Body of pancreas (tissue), 4 donors: ENCODE measurements at regions not wholly inside any gene's neighbourhood (a gene's known extent, or its start where the extent isn't known, plus 50 kb on each side); places are given as distances from the start of the nearest gene placed in this dataset.

Experiments used
- ATAC-seq: fragments of 150-250 bp; one replicate; pipeline ENCODE4 v1.9.1; 2016
- DNase-seq, 4 donors: peaks; one replicate each; pipeline ENCODE4 v3.0.0-alpha.2; 2019
- H3K27ac ChIP-seq, 4 donors: fragments of 200-600 bp; sonication (generic); 1 replicate in 3 of 4; 2 replicates in 1 of 4; pipeline versions ENCODE4 v1.5.1 to v1.6.1; 2016 to 2019; ENCODE audit warnings: mild to moderate bottlenecking in 1 of 4, mixed read lengths in 1 of 4, moderate library complexity in 1 of 4
- H3K27me3 ChIP-seq, 2 donors: fragments of 200-600 bp; sonication (generic); one replicate each; pipeline ENCODE4 v1.6.0; 2016; ENCODE audit warnings: mild to moderate bottlenecking in 1 of 2
- H3K36me3 ChIP-seq, 2 donors: fragments of 200-600 bp; sonication (generic); replicated peaks in 1 of 2; 2 replicates each; pipeline ENCODE4 v1.5.1; 2016; ENCODE audit warnings: low read depth in 2 of 2; ENCODE audit not compliant: insufficient read depth in 1 of 2
- H3K4me1 ChIP-seq: fragments of 200-600 bp; sonication (generic); one replicate; pipeline ENCODE4 v1.6.0; 2016
- H3K4me3 ChIP-seq, 2 donors: fragments of 200-600 bp; sonication (generic); 1 replicate in 1 of 2; 2 replicates in 1 of 2; pipeline ENCODE4 v1.5.1; 2016 to 2019
- H3K9me3 ChIP-seq, 3 donors: fragments of 200-600 bp; sonication (generic); 1 replicate in 2 of 3; 2 replicates in 1 of 3; pipeline ENCODE4 v1.5.1; 2016
- POLR2A ChIP-seq, 3 donors: fragments of 450-650 bp; IDR thresholded peaks; one replicate each; pipeline ENCODE4 v1.6.1; 2016; ENCODE audit warnings: antibody characterized with exemption in 3 of 3, mild to moderate bottlenecking in 2 of 3
- WGBS, 2 donors: methylation state at CpG; one replicate each; pipeline ENCODE4 v1.1.5; 2017; 5-methylcytosine and 5-hydroxymethylcytosine counted together
- intact Hi-C: fragments of 100-400 bp; cut with DNase I; formaldehyde crosslinking; loops from one replicate; pipeline ENCODE4 v1.15.1; 2023
- TF ChIP-seq, protein P1 (sequence below), 7 experiments: fragments of 450-650 bp in 4 of 7; fragments of 200-600 bp in 3 of 7; sonication (generic) in 3 of 7; IDR thresholded peaks; one replicate each; pipeline ENCODE4 v1.5.1; 2016 to 2019; ENCODE audit warnings: antibody characterized with exemption in 7 of 7

DNA sequence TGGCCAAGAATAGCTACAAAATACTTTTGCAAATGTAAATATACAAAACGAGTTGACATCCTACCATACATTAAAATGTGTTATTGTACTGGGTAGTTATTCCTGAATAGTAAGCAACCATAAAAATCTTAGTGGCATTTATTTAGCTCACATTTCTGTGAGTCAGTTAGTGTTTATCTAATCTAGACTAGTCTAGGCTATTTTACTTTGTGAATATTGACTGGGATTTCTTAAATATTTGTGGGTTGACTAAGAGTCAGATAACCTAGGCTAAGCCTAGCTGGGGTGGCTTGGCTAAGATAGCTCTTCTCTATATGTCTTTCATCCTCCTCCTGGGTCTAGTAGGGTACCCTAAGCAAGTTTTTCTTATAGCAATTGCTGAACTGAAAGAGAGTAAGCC is 543.8 kb upstream of the DIAPH2 start:
- Histone ChIP-seq H3K4me1 (no peaks in the 10 kb centered on the region), H3K36me3 (no peaks in the 10 kb centered on the region), H3K27me3 (no peaks in the 10 kb centered on the region), H3K27ac (no peak overlapping the region), H3K9me3 (no peaks in the 10 kb centered on the region), H3K4me3 (no peak overlapping the region)
- DNase-seq (no peak), ATAC-seq (no peak)
- 13 to 16% methylated on average over 1 of the region's 1 CpG for whole genome bisulfite sequencing, 2 donors
- TF ChIP-seq, protein P1, sequence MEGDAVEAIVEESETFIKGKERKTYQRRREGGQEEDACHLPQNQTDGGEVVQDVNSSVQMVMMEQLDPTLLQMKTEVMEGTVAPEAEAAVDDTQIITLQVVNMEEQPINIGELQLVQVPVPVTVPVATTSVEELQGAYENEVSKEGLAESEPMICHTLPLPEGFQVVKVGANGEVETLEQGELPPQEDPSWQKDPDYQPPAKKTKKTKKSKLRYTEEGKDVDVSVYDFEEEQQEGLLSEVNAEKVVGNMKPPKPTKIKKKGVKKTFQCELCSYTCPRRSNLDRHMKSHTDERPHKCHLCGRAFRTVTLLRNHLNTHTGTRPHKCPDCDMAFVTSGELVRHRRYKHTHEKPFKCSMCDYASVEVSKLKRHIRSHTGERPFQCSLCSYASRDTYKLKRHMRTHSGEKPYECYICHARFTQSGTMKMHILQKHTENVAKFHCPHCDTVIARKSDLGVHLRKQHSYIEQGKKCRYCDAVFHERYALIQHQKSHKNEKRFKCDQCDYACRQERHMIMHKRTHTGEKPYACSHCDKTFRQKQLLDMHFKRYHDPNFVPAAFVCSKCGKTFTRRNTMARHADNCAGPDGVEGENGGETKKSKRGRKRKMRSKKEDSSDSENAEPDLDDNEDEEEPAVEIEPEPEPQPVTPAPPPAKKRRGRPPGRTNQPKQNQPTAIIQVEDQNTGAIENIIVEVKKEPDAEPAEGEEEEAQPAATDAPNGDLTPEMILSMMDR (IDR thresholded peaks at IDR 0.05): no peak
- TF ChIP-seq POLR2A (IDR thresholded peaks at IDR 0.05): no peak
- intact Hi-C loops: no loop called here

DNA sequence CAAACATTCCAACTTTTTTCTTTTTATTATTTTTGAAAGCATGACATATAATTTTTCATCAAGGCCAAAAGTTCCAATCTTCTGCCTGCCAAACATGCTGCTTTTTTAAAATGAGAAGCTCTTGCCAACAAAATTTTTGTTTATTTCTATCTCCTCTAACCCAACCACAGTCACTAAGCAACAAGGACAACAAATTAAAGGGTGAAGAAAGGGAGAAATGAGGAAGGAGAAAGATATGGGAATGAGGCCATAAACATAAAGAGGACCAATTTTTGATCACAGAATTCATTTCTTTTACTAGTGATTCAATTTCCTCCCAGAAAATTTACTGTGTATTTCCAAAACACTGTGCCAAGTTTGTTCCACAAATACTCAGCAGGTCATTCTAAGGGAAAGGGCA is 537.0 kb upstream of the DIAPH2 start:
- DNase-seq (no peak), ATAC-seq (no peak)
- no peaks in the 10 kb centered on the region for H3K27me3 ChIP-seq
- H3K27ac ChIP-seq: no peak overlapping the region
- intact Hi-C loops: no loop called here
- H3K9me3 ChIP-seq: no peaks in the 10 kb centered on the region
- TF ChIP-seq POLR2A (IDR thresholded peaks at IDR 0.05): no peak
- TF ChIP-seq, protein P1 (IDR thresholded peaks at IDR 0.05): no peak
- no peaks in the 10 kb centered on the region for H3K36me3 ChIP-seq
- H3K4me3 ChIP-seq: no peak overlapping the region
- no peaks in the 10 kb centered on the region for H3K4me1 ChIP-seq

DNA sequence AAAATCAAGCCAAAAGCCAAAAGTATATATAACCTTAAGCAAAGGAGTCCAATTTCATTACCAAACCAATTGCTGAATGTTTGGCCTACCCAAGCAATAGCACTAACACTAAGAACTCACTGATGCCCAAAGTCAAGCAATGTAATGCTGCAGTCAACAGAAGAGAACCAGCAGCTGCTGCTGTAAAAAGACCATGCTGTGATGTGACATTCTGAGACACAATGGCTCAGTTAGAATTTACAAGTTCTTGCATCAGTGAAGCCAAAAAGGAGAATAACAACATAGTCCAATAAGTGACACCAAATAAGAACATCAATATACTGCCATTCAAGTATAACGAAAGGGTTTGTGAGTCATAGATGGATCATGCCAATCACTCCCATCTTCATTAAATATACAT is 514.0 kb upstream of the DIAPH2 start:
- no peaks in the 10 kb centered on the region for H3K9me3 ChIP-seq
- TF ChIP-seq POLR2A (IDR thresholded peaks at IDR 0.05): no peak
- TF ChIP-seq, protein P1 (IDR thresholded peaks at IDR 0.05): no peak
- no peak overlapping the region for H3K4me3 ChIP-seq
- intact Hi-C loops: no loop called here
- ATAC-seq: no peak
- WGBS, 2 donors: 54 to 62% methylated on average over 1 of the region's 1 CpG
- H3K36me3 ChIP-seq: no peaks in the 10 kb centered on the region
- H3K27ac ChIP-seq: no peak overlapping the region
- no peaks in the 10 kb centered on the region for H3K4me1 ChIP-seq
- DNase-seq: no peak
- no peaks in the 10 kb centered on the region for H3K27me3 ChIP-seq

DNA sequence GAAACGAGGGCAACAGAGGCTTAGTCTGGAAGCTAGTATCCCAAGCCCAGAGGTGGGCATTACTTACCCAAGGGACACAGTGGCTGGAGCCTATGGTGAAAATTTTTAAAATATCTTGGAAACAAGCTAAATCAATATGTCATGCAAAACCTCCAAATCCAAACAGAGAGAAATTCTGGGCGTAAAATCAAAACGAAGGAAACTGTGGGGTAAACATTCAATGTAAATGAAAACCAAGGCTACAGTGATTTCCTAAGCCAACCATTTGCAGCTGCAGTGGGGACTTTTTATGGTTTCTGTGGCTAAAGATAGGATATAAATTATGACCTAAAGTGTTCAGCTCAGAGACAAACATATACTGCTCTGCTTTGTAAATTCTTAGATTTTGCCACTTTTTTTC is 507.7 kb upstream of the DIAPH2 start:
- no peak for ATAC-seq
- intact Hi-C loops: no loop called here

DNA sequence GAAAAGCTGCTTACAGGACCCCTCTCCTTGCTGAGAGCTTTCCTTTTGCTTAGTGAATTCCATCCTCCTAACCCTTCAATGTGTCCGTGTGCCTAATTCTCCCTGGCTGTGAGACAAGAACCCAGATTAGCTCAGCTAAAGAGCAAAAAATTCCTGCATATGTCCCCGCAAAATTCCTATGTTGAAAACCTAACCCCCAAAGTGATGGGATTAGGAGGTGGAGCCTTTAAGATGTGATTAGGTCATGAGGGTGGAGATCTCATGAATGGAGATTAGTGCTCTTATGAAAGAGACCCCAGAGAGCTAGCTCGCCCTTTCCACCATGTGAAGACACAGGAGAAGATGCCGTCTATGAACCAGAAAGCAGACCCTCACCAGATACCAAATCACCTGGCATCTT is 503.0 kb upstream of the DIAPH2 start:
- 56 to 60% methylated on average over 1 to 4 of the region's 4 CpGs for WGBS, 2 donors
- Histone ChIP-seq H3K27ac (no peak overlapping the region), H3K9me3 (no peaks in the 10 kb centered on the region), H3K4me3 (no peak overlapping the region), H3K36me3 (no peaks in the 10 kb centered on the region), H3K27me3 (no peaks in the 10 kb centered on the region), H3K4me1 (no peaks in the 10 kb centered on the region)
- intact Hi-C loops: no loop called here
- no peak for TF ChIP-seq POLR2A (IDR thresholded peaks at IDR 0.05)
- TF ChIP-seq, protein P1 (IDR thresholded peaks at IDR 0.05): no peak
- DNase-seq: no peak
- ATAC-seq: no peak

More for the DNA sequence above, 507.7 kb upstream of the DIAPH2 start:
- H3K9me3 ChIP-seq: no peaks in the 10 kb centered on the region
- H3K27me3 ChIP-seq: no peaks in the 10 kb centered on the region
- WGBS, 2 donors: 26 to 28% methylated on average over 3 of the region's 3 CpGs
- TF ChIP-seq, protein P1 (IDR thresholded peaks at IDR 0.05): no peak
- no peak for TF ChIP-seq POLR2A (IDR thresholded peaks at IDR 0.05)
- no peaks in the 10 kb centered on the region for H3K36me3 ChIP-seq
- no peak overlapping the region for H3K4me3 ChIP-seq
- no peaks in the 10 kb centered on the region for H3K4me1 ChIP-seq
- no peak for DNase-seq
- no peak overlapping the region for H3K27ac ChIP-seq
